Upper lobe of left lung (tissue), 6 donors: ENCODE measurements at regions not wholly inside any gene's neighbourhood (a gene's known extent, or its start where the extent isn't known, plus 50 kb on each side); places are given as distances from the start of the nearest gene placed in this dataset.

Experiments used
- ATAC-seq, 2 donors: fragments of 200-7000 bp; cut with Tn5 transposase; one replicate each; pipeline ENCODE4 v1.9.1; 2022; ENCODE audit warnings: mild to moderate bottlenecking in 2 of 2, moderate library complexity in 2 of 2; ENCODE audit not compliant: low FRiP score in 2 of 2
- DNase-seq, 2 donors: peaks; one replicate each; pipeline ENCODE4 v3.0.0-alpha.2; 2019 to 2020
- H3K27ac ChIP-seq, 4 donors: fragments of 200-600 bp; sonication (generic); one replicate each; pipeline ENCODE4 v1.5.1; 2016 to 2019
- H3K27me3 ChIP-seq, 4 donors: fragments of 200-600 bp; sonication (generic); one replicate each; pipeline ENCODE4 v1.5.1; 2017 to 2019
- H3K36me3 ChIP-seq, 4 donors: fragments of 200-600 bp; sonication (generic); one replicate each; pipeline ENCODE4 v1.5.1; 2016 to 2019
- H3K4me1 ChIP-seq, 4 donors: fragments of 200-600 bp; sonication (generic); one replicate each; pipeline ENCODE4 v1.5.1; 2018 to 2019
- H3K4me3 ChIP-seq, 4 donors: fragments of 200-600 bp; sonication (generic); one replicate each; pipeline ENCODE4 v1.5.1; 2017 to 2019; ENCODE audit warnings: mild to moderate bottlenecking in 2 of 4, moderate library complexity in 1 of 4
- H3K9me3 ChIP-seq, 4 donors: fragments of 200-600 bp; sonication (generic); one replicate each; pipeline ENCODE4 v1.5.1; 2018 to 2019
- CTCF ChIP-seq, 6 experiments: fragments of 450-650 bp in 4 of 6; fragments of 200-600 bp in 2 of 6; sonication (generic) in 2 of 6; IDR thresholded peaks; one replicate each; pipeline ENCODE4 v1.5.1; 2016 to 2019; ENCODE audit warnings: antibody characterized with exemption in 6 of 6
- EP300 ChIP-seq, 4 donors: sonication (generic); formaldehyde crosslinking; IDR thresholded peaks; one replicate each; pipeline ENCODE4 v1.5.1; 2017; ENCODE audit warnings: antibody characterized with exemption in 4 of 4, control low read depth in 2 of 4
- POLR2A ChIP-seq, 4 donors: fragments of 450-650 bp; IDR thresholded peaks; one replicate each; pipeline ENCODE4 v1.5.1; 2016 to 2017; ENCODE audit warnings: antibody characterized with exemption in 4 of 4, mild to moderate bottlenecking in 2 of 4
- POLR2AphosphoS5 ChIP-seq, 2 donors: sonication (generic); formaldehyde crosslinking; IDR thresholded peaks; one replicate each; pipeline ENCODE4 v1.5.1; 2017; ENCODE audit warnings: antibody characterized with exemption in 2 of 2
- WGBS, 2 donors: methylation state at CpG; one replicate each; pipeline ENCODE4 v1.1.5; 2017 to 2018; 5-methylcytosine and 5-hydroxymethylcytosine counted together
- donor health status: DM: no; HTN: no; CAD: no; lungs with moderate emphysema.
- donor health status: DM: no; HTN: yes; CAD: no; lungs with severe emphysema.

GRCh38 chr11:130554241-130555055 lies 106.0 kb downstream of the ADAMTS15 start:
- Histone ChIP-seq H3K4me3 (no peak overlapping the region), H3K36me3 (no peaks in the 10 kb centered on the region), H3K27me3 (no peaks in the 10 kb centered on the region), H3K4me1 (peaks cover 0 to 14% (median 5%) of the 10 kb centered on the region in 4 donors), H3K9me3 (no peaks in the 10 kb centered on the region), H3K27ac (no peak overlapping the region)
- WGBS, 2 donors = 81 to 87% methylated on average over 8 of the region's 8 CpGs
- DNase-seq (no peak), ATAC-seq (no peak)
- TF ChIP-seq CTCF (IDR thresholded peaks at IDR 0.05) (no peak), POLR2AphosphoS5 (IDR thresholded peaks at IDR 0.05) (no peak), POLR2A (IDR thresholded peaks at IDR 0.05) (no peak), EP300 (IDR thresholded peaks at IDR 0.05) (no peak)

GRCh38 chr11:130555251-130555841 lies 106.9 kb downstream of the ADAMTS15 start:
- no peak overlapping the region for H3K27ac ChIP-seq
- no peaks in the 10 kb centered on the region for H3K27me3 ChIP-seq
- DNase-seq (no peak), ATAC-seq (peak in 1 of 2 donors; percentile 52)
- WGBS, 2 donors = 81 to 83% methylated on average over 6 of the region's 6 CpGs
- H3K4me1 ChIP-seq = peaks cover 0 to 7% (median 2%) of the 10 kb centered on the region in 4 donors
- H3K4me3 ChIP-seq = no peak overlapping the region
- no peaks in the 10 kb centered on the region for H3K36me3 ChIP-seq
- H3K9me3 ChIP-seq = no peaks in the 10 kb centered on the region
- TF ChIP-seq EP300 (IDR thresholded peaks at IDR 0.05) = no peak
- TF ChIP-seq CTCF (IDR thresholded peaks at IDR 0.05) = no peak
- TF ChIP-seq POLR2A (IDR thresholded peaks at IDR 0.05) = no peak
- TF ChIP-seq POLR2AphosphoS5 (IDR thresholded peaks at IDR 0.05) = no peak

- WGBS, 2 donors = 58 to 81% methylated on average over 13 to 14 of the region's 14 CpGs
- H3K4me1 ChIP-seq = peaks cover 0 to 6% (median 0%) of the 10 kb centered on the region in 4 donors
- H3K36me3 ChIP-seq = no peaks in the 10 kb centered on the region
- TF ChIP-seq POLR2A (IDR thresholded peaks at IDR 0.05) = no peak
- no peak for TF ChIP-seq EP300 (IDR thresholded peaks at IDR 0.05)
- no peak for TF ChIP-seq CTCF (IDR thresholded peaks at IDR 0.05)
- TF ChIP-seq POLR2AphosphoS5 (IDR thresholded peaks at IDR 0.05) = no peak
- no peaks in the 10 kb centered on the region for H3K9me3 ChIP-seq
- ATAC-seq (no peak), DNase-seq (no peak)
- H3K4me3 ChIP-seq = no peak overlapping the region
- no peak overlapping the region for H3K27ac ChIP-seq
- H3K27me3 ChIP-seq = no peaks in the 10 kb centered on the region
These were observed 111.7 kb downstream of the ADAMTS15 start for GRCh38 chr11:130560000-130560780.

GRCh38 chr11:130560781-130561109 lies 112.3 kb downstream of the ADAMTS15 start:
- no peak for DNase-seq
- Histone ChIP-seq H3K36me3 (no peaks in the 10 kb centered on the region), H3K4me3 (no peak overlapping the region), H3K27me3 (no peaks in the 10 kb centered on the region), H3K27ac (no peak overlapping the region), H3K9me3 (no peaks in the 10 kb centered on the region), H3K4me1 (peaks cover 0 to under 1% (median 0%) of the 10 kb centered on the region in 4 donors)
- no peak for ATAC-seq
- 67 to 68% methylated on average over 1 of the region's 1 CpG for WGBS, 2 donors
- TF ChIP-seq EP300 (IDR thresholded peaks at IDR 0.05) (no peak), POLR2AphosphoS5 (IDR thresholded peaks at IDR 0.05) (no peak), CTCF (IDR thresholded peaks at IDR 0.05) (no peak), POLR2A (IDR thresholded peaks at IDR 0.05) (no peak)
